ENCODE measurements at regions not wholly inside any gene's neighbourhood (a gene's known extent, or its start where the extent isn't known, plus 50 kb on each side); places are given as distances from the start of the nearest gene placed in this dataset.

GRCh38 chr11:112583261-112583893 lies 322.7 kb upstream of the PLET1 start:
- peaks cover 75% of the 10 kb centered on the region for H3K4me1 Mint-ChIP-seq
- H3K36me3 Mint-ChIP-seq (ENCODE audit: low read depth) = no peaks in the 10 kb centered on the region
- peak overlapping the region in 1 of 3 experiments; percentile 3 for H3K4me3 Mint-ChIP-seq
- peak overlapping the region; percentile 1 to 71 (median 65) for H3K27ac Mint-ChIP-seq
- TF ChIP-seq CTCF (IDR thresholded peaks at IDR 0.05; ENCODE audit: unreplicated experiment in 3 of 3) = no peak
- peaks cover 19% of the 10 kb centered on the region for H3K27me3 Mint-ChIP-seq (ENCODE audit: low read depth)
- no peaks in the 10 kb centered on the region for H3K9me3 Mint-ChIP-seq

DNA sequence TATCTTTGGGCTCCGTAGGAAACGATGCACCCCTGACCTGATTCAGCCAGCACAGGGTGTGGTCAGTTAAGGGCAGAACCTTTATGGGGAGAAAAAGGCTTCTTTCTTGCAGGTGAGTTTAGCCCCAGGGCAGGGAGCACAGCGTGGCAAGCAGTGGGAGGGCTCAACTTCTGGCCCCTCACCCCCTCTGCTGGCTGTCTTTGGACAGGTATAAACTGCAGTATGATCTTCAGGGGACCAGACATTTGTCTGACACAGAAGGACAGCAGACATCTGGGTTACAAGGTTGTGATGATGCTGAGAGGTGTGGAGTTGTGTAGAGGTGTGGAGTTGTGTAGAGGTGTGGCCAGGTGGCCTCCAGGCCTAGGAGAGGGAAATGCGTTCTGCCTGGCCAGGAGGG lies 324.0 kb upstream of the PLET1 start:
- H3K4me1 Mint-ChIP-seq = peaks cover 75% of the 10 kb centered on the region
- peaks cover 15% of the 10 kb centered on the region for H3K27me3 Mint-ChIP-seq (ENCODE audit: low read depth)
- no peak overlapping the region for H3K4me3 Mint-ChIP-seq
- H3K27ac Mint-ChIP-seq = peak overlapping the region in 1 of 3 experiments; percentile 23
- TF ChIP-seq CTCF (IDR thresholded peaks at IDR 0.05; ENCODE audit: unreplicated experiment in 3 of 3) = no peak
- H3K36me3 Mint-ChIP-seq (ENCODE audit: low read depth) = no peaks in the 10 kb centered on the region
- no peaks in the 10 kb centered on the region for H3K9me3 Mint-ChIP-seq

DNA sequence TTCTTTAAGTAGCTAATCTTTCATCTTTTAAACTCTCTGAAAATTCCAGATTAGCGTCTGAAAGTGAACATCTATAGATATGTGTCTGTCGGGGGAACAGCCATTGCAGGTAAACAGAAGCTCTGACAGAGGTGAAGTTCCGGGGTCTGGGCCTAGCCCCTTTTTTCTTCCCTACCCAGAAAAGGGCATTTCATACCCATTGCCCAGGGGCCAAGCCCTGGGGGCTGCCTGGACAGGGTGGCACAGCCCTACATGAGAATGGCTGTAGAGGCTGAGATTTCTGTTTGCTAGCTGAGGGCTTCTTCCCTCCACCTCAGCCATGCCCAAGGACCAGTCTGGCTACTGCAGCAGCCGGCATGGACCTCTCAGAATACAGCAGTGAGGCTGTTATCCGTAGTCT lies 327.0 kb upstream of the PLET1 start:
- peaks cover 71% of the 10 kb centered on the region for H3K4me1 Mint-ChIP-seq
- peak overlapping the region; percentile 88 to 94 (median 89) for H3K27ac Mint-ChIP-seq
- H3K36me3 Mint-ChIP-seq (ENCODE audit: low read depth) = no peaks in the 10 kb centered on the region
- no peak for TF ChIP-seq CTCF (IDR thresholded peaks at IDR 0.05; ENCODE audit: unreplicated experiment in 3 of 3)
- H3K27me3 Mint-ChIP-seq (ENCODE audit: low read depth) = peaks cover 17% of the 10 kb centered on the region
- no peak overlapping the region for H3K4me3 Mint-ChIP-seq
- no peaks in the 10 kb centered on the region for H3K9me3 Mint-ChIP-seq

DNA sequence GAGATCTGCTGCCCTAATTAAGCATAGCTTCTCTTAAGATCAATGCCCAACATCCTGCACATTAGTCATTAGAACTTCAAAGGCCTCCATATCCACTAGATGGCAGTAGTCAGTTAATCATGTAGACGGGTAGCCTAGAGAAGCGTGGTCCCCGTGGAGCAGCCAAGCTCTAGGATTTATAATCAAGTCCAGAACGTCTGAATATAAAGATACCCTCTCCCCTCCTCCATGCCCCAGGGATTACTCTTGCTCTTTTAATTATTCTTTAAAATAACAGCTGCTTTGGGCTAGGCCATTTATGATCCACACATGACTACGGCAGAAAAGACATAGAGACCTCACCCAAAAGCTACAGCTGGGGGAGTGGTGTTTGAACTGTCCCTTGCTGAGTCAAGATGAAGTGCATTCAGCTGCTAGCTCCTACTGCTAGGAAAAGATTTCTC lies 327.6 kb upstream of the PLET1 start:
- no peaks in the 10 kb centered on the region for H3K9me3 Mint-ChIP-seq
- H3K4me3 Mint-ChIP-seq = peak overlapping the region in 1 of 3 experiments; percentile 9
- TF ChIP-seq CTCF (IDR thresholded peaks at IDR 0.05; ENCODE audit: unreplicated experiment in 3 of 3) = peak; percentile 74 to 83 (median 80)
- H3K4me1 Mint-ChIP-seq = peaks cover 71% of the 10 kb centered on the region
- no peaks in the 10 kb centered on the region for H3K36me3 Mint-ChIP-seq (ENCODE audit: low read depth)
- peaks cover 17% of the 10 kb centered on the region for H3K27me3 Mint-ChIP-seq (ENCODE audit: low read depth)
- H3K27ac Mint-ChIP-seq = peak overlapping the region; percentile 88 to 94 (median 89)

- peak overlapping the region; percentile 88 to 94 (median 89) for H3K27ac Mint-ChIP-seq
- H3K4me3 Mint-ChIP-seq = peak overlapping the region; percentile 27 to 68 (median 27)
- no peaks in the 10 kb centered on the region for H3K36me3 Mint-ChIP-seq (ENCODE audit: low read depth)
- peaks cover 16% of the 10 kb centered on the region for H3K27me3 Mint-ChIP-seq (ENCODE audit: low read depth)
- no peaks in the 10 kb centered on the region for H3K9me3 Mint-ChIP-seq
- peaks cover 72% of the 10 kb centered on the region for H3K4me1 Mint-ChIP-seq
- no peak for TF ChIP-seq CTCF (IDR thresholded peaks at IDR 0.05; ENCODE audit: unreplicated experiment in 3 of 3)
Measured at GRCh38 chr11:112589155-112589554, 328.5 kb upstream of the PLET1 start.

DNA sequence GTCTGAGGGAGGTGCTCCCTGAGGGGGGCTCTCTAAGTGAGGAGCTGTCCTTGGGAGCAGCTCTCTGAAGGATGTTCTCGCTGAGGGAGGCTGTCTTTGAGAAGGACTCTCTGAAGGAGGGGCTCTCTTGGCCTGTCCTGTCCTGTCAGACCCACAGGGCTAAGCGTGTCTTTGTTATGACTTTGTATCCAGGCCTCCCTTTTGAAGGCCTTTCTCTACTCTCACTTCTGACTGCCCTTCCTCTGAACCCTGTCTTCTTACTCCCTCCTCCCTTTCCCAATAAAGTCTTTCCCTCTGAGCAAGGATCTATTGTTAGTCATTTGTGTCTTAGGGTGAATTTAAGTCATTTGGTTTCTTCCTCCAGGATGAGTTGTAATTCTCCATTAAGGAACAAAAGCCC lies 330.1 kb upstream of the PLET1 start:
- Mint-ChIP-seq H3K27ac (peak overlapping the region; percentile 88 to 94 (median 89)), H3K4me3 (peak overlapping the region in 1 of 3 experiments; percentile 10), H3K9me3 (peaks cover 4% of the 10 kb centered on the region), H3K4me1 (peaks cover 71% of the 10 kb centered on the region), H3K27me3 (ENCODE audit: low read depth) (peaks cover 3% of the 10 kb centered on the region), H3K36me3 (ENCODE audit: low read depth) (no peaks in the 10 kb centered on the region)
- no peak for TF ChIP-seq CTCF (IDR thresholded peaks at IDR 0.05; ENCODE audit: unreplicated experiment in 3 of 3)
